ENCODE measurements at regions not wholly inside any gene's neighbourhood (a gene's known extent, or its start where the extent isn't known, plus 50 kb on each side); places are given as distances from the start of the nearest gene placed in this dataset.
A peak's percentile ranks its signal among the peaks of the same experiment; 100 is the strongest.

GRCh38 chr1:25117233-25117823, 115.0 kb downstream of the SYF2 start (continued):
- TF ChIP-seq SNAPC4 (CRISPR knock-in tag; IDR thresholded peaks at IDR 0.05) (no peak), MAFG (CRISPR knock-in tag; IDR thresholded peaks at IDR 0.05) (no peak), ZBTB49 (CRISPR knock-in tag; IDR thresholded peaks at IDR 0.05; ENCODE audit: borderline replicate concordance) (no peak), CEBPG (CRISPR knock-in tag; IDR thresholded peaks at IDR 0.05) (0 out of 2 replicates have a peak, but pooled peaks have one; percentile 26), ZNF816 (CRISPR knock-in tag; IDR thresholded peaks at IDR 0.05; ENCODE audit: borderline replicate concordance) (no peak), ZNF431 (CRISPR knock-in tag; IDR thresholded peaks at IDR 0.05; ENCODE audit: borderline replicate concordance, low read depth) (no peak), TEAD2 (CRISPR knock-in tag; IDR thresholded peaks at IDR 0.05) (no peak), ZFP1 (CRISPR knock-in tag; IDR thresholded peaks at IDR 0.05) (0 out of 2 replicates have a peak, but pooled peaks have one; percentile 32), PRPF4 (IDR thresholded peaks at IDR 0.05; ENCODE audit: low read depth, low read length, poor library complexity, severe bottlenecking) (no peak), ZNF549 (CRISPR knock-in tag; IDR thresholded peaks at IDR 0.05) (no peak), NONO (IDR thresholded peaks at IDR 0.05) (no peak), NONO (CRISPR knock-in tag; conservative IDR thresholded peaks at IDR 0.05) (no peak), FOXP1 (IDR thresholded peaks at IDR 0.05) (no peak), FOXP1 (CRISPR knock-in tag; IDR thresholded peaks at IDR 0.05) (no peak), HNRNPL (IDR thresholded peaks at IDR 0.05; ENCODE audit: low read depth, low read length) (no peak), ZNF883 (CRISPR knock-in tag; IDR thresholded peaks at IDR 0.05; ENCODE audit: not compliant biosample characterization) (no peak), CTCF (CRISPR knock-in tag; IDR thresholded peaks at IDR 0.05) (peak; percentile 80), RNF219 (CRISPR knock-in tag; IDR thresholded peaks at IDR 0.05) (no peak)

Data from HepG2 (cell line).